OCI-LY1 (cell line): ENCODE measurements at regions not wholly inside any gene's neighbourhood (a gene's known extent, or its start where the extent isn't known, plus 50 kb on each side); places are given as distances from the start of the nearest gene placed in this dataset.

Experiments used
- H2AFZ ChIP-seq: fragments of 200-600 bp; sonication (generic), shearing (Covaris generic); 2 replicates; pipeline ENCODE4 v1.6.0; 2014; ENCODE audit warnings: antibody characterized with exemption, mild to moderate bottlenecking, low read length
- H3F3A ChIP-seq: fragments of 200-600 bp; sonication (generic), shearing (Covaris generic); 2 replicates; pipeline ENCODE4 v1.6.0; 2014; ENCODE audit warnings: mild to moderate bottlenecking, antibody characterized with exemption, low read length, moderate library complexity; ENCODE audit not compliant: insufficient read depth
- H3K27ac ChIP-seq: fragments of 200-600 bp; sonication (generic); 2 replicates; pipeline ENCODE4 v1.5.1; 2014; ENCODE audit warnings: low read length, mixed run types, mild to moderate bottlenecking, low read depth; ENCODE audit not compliant: poor library complexity, severe bottlenecking
- H3K27me3 ChIP-seq: fragments of 200-600 bp; sonication (generic); 2 replicates; pipeline ENCODE4 v1.6.0; 2014; ENCODE audit warnings: antibody characterized with exemption, mild to moderate bottlenecking, low read length, moderate library complexity; ENCODE audit not compliant: insufficient read depth
- H3K36me3 ChIP-seq: fragments of 200-600 bp; sonication (generic); 2 replicates; pipeline ENCODE4 v1.6.1; 2014; ENCODE audit warnings: mild to moderate bottlenecking, antibody characterized with exemption, low read length, moderate library complexity, mixed read lengths; ENCODE audit not compliant: insufficient read depth
- H3K4me1 ChIP-seq: fragments of 200-600 bp; sonication (generic); 2 replicates; pipeline ENCODE4 v1.5.1; 2014; ENCODE audit warnings: mild to moderate bottlenecking, low read length, moderate library complexity; ENCODE audit not compliant: insufficient read depth, severe bottlenecking
- H3K4me2 ChIP-seq: fragments of 200-600 bp; sonication (generic), shearing (Covaris generic); 2 replicates; pipeline ENCODE4 v1.6.1; 2014; ENCODE audit warnings: low read length
- H3K4me3 ChIP-seq: fragments of 200-600 bp; sonication (generic); 2 replicates; pipeline ENCODE4 v1.5.1; 2014; ENCODE audit warnings: low read length, low read depth, mild to moderate bottlenecking, mixed read lengths; ENCODE audit not compliant: poor library complexity, severe bottlenecking
- H3K79me2 ChIP-seq: fragments of 200-600 bp; shearing (Covaris generic); 2 replicates; pipeline ENCODE4 v1.6.1; 2016; ENCODE audit warnings: mixed run types, low read length, mixed read lengths; ENCODE audit not compliant: insufficient read depth
- H3K9ac ChIP-seq: fragments of 200-600 bp; sonication (generic), shearing (Covaris generic); 2 replicates; pipeline ENCODE4 v1.6.1; 2014; ENCODE audit warnings: mild to moderate bottlenecking, low read length, mixed read lengths
- H3K9me2 ChIP-seq: fragments of 200-600 bp; sonication (generic), shearing (Covaris generic); 2 replicates; pipeline ENCODE4 v1.6.1; 2014; ENCODE audit warnings: low read depth, mild to moderate bottlenecking, low read length, mixed read lengths
- H3K9me3 ChIP-seq: fragments of 200-600 bp; shearing (Covaris generic); 2 replicates; pipeline ENCODE4 v1.6.1; 2014; ENCODE audit warnings: low read length, mixed read lengths
- H4K20me1 ChIP-seq: fragments of 200-600 bp; sonication (generic), shearing (Covaris generic); 2 replicates; pipeline ENCODE4 v1.6.0; 2016; ENCODE audit warnings: mild to moderate bottlenecking, low read length; ENCODE audit not compliant: insufficient read depth
- EZH2 ChIP-seq: fragments of 200-600 bp; sonication (generic), shearing (Covaris generic); IDR thresholded peaks from 2 replicates; pipeline ENCODE4 v1.8.0; 2017; ENCODE audit warnings: borderline replicate concordance, mixed run types, mild to moderate bottlenecking, antibody characterized with exemption, low read length, moderate library complexity, mixed read lengths
- TF ChIP-seq, protein P1 (sequence below): fragments of 200-600 bp; sonication (generic), shearing (Covaris generic); IDR thresholded peaks from 2 replicates; pipeline ENCODE4 v1.5.1; 2017; ENCODE audit warnings: mild to moderate bottlenecking, antibody characterized with exemption, low read length, moderate library complexity, mixed read lengths

DNA sequence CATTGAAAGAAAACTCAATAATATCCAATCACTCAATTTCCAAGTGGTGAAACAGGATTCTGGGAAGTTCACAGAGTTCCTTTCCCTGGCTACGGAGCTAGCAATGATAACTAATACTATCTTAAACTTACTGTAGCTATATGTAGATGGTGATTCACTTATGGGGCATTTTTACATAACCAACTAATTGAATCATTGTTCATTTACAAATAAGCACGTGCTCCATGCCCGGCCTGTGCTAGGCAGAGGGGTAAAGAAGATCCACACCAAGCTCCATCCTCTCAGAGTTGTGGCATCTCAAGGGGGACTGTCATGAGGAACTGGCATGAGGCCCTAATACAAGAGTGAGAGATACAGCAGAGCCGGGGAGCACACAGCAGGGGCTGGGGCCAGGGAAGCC, 176.3 kb downstream of the ANKRD30B start:
- no peaks in the 10 kb centered on the region for H3K79me2 ChIP-seq
- no peak for TF ChIP-seq EZH2
- TF ChIP-seq, protein P1, sequence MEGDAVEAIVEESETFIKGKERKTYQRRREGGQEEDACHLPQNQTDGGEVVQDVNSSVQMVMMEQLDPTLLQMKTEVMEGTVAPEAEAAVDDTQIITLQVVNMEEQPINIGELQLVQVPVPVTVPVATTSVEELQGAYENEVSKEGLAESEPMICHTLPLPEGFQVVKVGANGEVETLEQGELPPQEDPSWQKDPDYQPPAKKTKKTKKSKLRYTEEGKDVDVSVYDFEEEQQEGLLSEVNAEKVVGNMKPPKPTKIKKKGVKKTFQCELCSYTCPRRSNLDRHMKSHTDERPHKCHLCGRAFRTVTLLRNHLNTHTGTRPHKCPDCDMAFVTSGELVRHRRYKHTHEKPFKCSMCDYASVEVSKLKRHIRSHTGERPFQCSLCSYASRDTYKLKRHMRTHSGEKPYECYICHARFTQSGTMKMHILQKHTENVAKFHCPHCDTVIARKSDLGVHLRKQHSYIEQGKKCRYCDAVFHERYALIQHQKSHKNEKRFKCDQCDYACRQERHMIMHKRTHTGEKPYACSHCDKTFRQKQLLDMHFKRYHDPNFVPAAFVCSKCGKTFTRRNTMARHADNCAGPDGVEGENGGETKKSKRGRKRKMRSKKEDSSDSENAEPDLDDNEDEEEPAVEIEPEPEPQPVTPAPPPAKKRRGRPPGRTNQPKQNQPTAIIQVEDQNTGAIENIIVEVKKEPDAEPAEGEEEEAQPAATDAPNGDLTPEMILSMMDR, result no peak
- no peaks in the 10 kb centered on the region for H3K9me2 ChIP-seq
- H3K4me1 ChIP-seq, result peaks cover 5% of the 10 kb centered on the region
- H4K20me1 ChIP-seq, result no peaks in the 10 kb centered on the region
- H3K9ac ChIP-seq, result no peak overlapping the region
- H3K4me3 ChIP-seq, result no peak overlapping the region
- no peak overlapping the region for H2AFZ ChIP-seq
- no peaks in the 10 kb centered on the region for H3K9me3 ChIP-seq
- no peaks in the 10 kb centered on the region for H3F3A ChIP-seq
- 0 out of 2 replicates have a peak, but pooled peaks cover 5% of the 10 kb centered on the region for H3K27me3 ChIP-seq
- H3K36me3 ChIP-seq, result no peaks in the 10 kb centered on the region
- no peak overlapping the region for H3K27ac ChIP-seq
- no peak overlapping the region for H3K4me2 ChIP-seq

DNA sequence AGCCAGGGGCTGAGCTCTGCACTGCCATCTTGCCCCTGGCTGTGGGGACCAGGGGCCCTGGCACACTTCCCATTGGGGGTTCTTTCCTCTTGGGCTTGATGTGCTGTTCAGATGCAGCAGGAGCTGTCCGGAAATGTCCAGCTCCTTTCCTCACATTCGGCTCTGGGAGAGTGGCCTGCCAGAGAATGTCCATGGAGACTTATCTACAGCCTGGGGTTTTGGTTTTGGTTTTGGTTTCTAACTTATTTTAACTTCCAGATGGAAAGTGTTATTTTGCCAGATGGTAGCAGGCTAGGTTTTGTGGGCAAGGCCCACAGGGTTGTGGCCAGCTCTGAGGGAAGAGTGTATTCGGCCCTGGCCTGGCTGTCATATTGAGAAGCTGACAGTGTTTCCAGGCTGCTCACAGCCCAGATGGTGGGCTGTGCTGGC, 177.3 kb downstream of the ANKRD30B start:
- no peak overlapping the region for H3K27ac ChIP-seq
- H3K9ac ChIP-seq, result no peak overlapping the region
- no peaks in the 10 kb centered on the region for H3K9me3 ChIP-seq
- no peaks in the 10 kb centered on the region for H3K79me2 ChIP-seq
- no peak overlapping the region for H3K4me2 ChIP-seq
- H3K36me3 ChIP-seq, result no peaks in the 10 kb centered on the region
- TF ChIP-seq, protein P1, result no peak
- TF ChIP-seq EZH2, result no peak
- H3F3A ChIP-seq, result no peaks in the 10 kb centered on the region
- H4K20me1 ChIP-seq, result no peaks in the 10 kb centered on the region
- peaks cover 11% of the 10 kb centered on the region; the same call in 1 of the 2 replicates for H3K27me3 ChIP-seq
- no peak overlapping the region for H2AFZ ChIP-seq
- no peak overlapping the region for H3K4me3 ChIP-seq
- peaks cover 5% of the 10 kb centered on the region for H3K4me1 ChIP-seq
- H3K9me2 ChIP-seq, result no peaks in the 10 kb centered on the region

DNA sequence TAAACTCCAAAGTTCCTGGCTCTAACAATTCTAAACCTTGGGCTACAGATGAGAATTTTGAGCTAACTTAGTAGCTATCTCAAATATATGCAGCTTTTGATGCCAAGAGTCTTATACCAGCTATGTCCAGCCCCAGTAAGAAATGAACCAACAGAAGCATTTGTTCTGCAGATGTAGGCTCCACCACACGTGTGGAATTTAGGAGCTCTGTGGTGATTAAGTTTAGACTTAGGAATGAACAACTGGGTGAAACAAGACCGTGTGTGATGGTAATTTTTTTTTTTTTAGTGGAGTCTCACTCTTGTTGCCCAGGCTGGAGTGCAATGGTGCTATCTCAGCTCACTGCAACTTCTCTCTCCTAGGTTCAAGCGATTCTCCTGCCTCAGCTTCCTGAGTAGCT, 179.7 kb downstream of the ANKRD30B start:
- H3K4me1 ChIP-seq, result no peaks in the 10 kb centered on the region
- H3F3A ChIP-seq, result no peaks in the 10 kb centered on the region
- H3K9ac ChIP-seq, result no peak overlapping the region
- H3K4me2 ChIP-seq, result no peak overlapping the region
- peaks cover 11% of the 10 kb centered on the region; the same call in 1 of the 2 replicates for H3K27me3 ChIP-seq
- no peaks in the 10 kb centered on the region for H3K79me2 ChIP-seq
- H3K4me3 ChIP-seq, result no peak overlapping the region
- no peaks in the 10 kb centered on the region for H3K9me2 ChIP-seq
- H2AFZ ChIP-seq, result no peak overlapping the region
- H3K27ac ChIP-seq, result no peak overlapping the region
- no peak for TF ChIP-seq EZH2
- TF ChIP-seq, protein P1, result no peak
- no peaks in the 10 kb centered on the region for H3K9me3 ChIP-seq
- no peaks in the 10 kb centered on the region for H4K20me1 ChIP-seq
- H3K36me3 ChIP-seq, result no peaks in the 10 kb centered on the region
